Activated CD4-positive, alpha-beta T cell treated with anti-CD3 and anti-CD28 coated beads, Interleukin-2, amount 50 U/mL, for 16 hours (primary cell): ENCODE measurements at regions not wholly inside any gene's neighbourhood (a gene's known extent, or its start where the extent isn't known, plus 50 kb on each side); places are given as distances from the start of the nearest gene placed in this dataset.

Source experiments
- DNase-seq: peaks from one replicate; pipeline ENCODE4 v3.0.0-alpha.2; 2020

GRCh38 chr14:58785701-58786100, 147.9 kb downstream of the DACT1 start:
- DNase-seq = no peak

DNA sequence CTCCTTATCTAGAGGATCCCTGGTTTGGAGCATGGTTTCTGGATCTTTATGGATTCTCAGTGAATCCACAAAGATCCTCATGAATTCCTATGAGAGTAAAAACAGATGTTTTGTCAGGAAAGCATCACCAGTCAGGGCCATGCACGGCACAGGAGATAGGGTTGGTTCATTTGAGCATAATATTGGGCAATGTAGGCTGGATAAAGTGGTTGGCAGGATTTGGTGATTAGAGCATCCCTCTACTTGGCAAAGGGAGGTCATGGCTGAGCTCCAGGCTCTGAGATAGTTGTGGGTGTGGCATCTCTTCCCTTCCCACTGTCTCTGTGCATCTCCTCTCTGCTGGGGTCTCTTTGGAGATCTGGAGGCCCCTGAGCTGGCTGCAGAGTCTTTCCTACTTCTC, 149.8 kb downstream of the DACT1 start:
- no peak for DNase-seq

DNA sequence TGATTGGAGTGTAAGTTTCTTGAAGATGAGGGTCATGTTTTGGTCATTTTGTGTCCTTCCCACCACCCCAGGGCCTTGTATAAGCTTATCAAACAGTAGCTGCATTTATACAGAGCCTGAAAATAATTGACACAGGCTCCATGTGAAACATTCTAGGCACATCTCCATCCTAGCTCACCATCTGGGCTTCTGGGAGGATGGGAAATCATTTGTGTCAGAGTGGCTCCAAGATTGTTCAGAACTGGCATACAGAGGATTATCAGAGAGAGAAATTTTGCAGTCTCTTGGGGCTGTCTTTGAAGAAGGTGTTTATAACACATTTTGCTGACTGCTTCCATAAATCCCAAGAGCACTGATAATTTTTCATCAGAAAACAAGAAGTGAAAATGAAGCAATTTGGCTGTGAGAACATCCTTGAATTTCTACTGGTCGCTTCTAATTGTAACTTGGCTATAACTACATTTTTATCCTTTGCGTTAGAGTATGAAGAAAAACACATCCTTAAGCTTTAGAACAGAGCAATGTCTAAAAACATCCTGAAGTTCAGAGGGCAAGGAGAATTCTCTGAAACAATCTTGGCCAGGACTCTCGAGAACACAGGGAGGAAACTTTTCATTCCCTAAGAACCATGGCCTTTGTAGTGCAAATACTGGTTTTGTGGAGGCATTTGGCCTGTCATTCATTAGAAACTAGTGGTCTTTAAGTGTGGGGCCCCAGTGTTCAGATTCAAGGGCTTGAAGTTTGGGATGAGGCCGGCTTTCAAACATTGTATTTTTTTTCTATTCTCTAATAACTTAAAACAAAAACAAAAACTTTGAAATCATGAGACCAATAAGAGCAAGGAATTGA, 151.1 kb downstream of the DACT1 start:
- no peak for DNase-seq

DNA sequence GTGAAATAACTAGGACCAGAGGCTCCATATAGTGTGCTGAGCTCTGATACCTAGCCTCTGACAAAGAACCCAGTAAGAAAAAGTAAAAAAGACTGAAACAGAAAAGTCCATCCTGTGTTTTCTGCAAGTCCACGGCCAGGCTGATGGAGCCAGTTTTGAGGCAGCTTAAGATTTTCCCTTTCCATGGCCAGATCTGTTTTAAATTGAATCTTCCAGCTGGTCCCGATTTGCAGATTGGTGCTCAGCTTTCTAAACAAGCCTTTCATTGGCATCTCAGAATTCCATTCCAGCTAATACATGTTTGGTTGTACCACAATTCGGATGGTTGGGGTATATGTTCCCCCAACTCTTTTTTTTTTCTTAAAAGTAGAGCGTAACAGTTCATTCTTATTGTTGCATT, 152.0 kb downstream of the DACT1 start:
- DNase-seq = no peak

- DNase-seq = no peak
These were observed 154.7 kb downstream of the DACT1 start for GRCh38 chr14:58792416-58792815.

DNA sequence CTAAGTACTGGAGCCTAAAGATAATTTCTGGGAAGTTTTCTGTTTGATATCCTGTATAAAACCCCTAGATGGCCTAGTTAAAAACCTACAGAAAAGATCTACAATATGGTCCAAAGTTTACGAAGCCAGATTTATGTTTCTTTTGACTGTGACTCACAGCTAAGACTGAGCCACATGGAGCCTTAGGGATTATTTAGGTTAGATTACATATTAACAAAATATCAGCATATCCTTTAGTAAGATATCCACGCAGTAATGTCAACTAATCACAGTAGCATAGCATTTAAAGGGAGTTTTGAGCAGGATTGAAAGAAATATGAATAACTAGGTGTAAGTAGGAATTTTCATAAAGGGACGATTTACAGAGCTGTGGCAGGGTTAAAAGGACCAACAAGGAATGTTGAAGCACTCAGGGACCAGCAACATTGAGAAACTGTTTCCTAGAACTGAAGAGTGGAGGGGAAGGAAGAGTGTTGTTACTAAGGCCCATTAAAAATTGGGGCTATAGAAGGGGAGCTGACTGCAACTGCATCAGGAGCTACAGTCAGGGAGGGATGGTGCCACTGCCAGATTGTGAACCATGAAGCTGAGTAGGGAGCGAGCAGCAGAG, 155.5 kb downstream of the DACT1 start:
- no peak for DNase-seq

- DNase-seq = no peak
These were observed 157.4 kb downstream of the DACT1 start for GRCh38 chr14:58794993-58795762.

DNA sequence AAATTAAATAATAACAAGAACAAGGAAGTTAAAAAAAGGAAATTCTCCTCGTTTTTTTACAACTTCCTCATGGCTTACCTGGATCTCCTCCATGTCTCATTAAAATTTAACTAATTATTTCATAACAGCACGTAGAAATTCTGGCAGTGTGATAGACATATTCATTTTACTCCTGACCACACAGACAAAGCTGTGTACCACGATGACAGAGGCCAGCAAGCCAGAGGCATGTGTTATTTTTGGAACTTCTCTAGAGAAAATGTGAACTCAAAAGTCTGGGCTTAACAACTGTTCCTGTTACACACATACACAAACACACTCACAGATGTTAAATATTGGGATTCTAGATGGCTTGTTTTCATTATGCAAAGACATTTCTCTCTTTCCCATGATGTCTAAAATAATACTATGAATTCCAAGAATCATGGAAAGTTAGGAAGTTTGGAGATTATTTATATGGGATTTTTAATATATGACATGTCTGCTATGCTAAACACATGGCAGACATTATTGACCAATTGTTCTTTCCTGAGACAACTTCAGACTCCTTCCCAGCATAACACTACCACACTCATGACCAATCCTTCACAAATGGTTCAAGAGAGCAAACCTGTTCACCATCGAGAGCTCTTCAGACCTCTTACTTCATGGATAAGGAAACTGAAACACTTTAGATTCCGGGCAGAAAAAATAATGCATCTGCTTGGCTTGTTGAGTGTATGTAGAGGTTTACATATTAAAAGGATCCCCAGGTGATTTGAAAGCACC, 158.7 kb downstream of the DACT1 start:
- DNase-seq = no peak

GRCh38 chr14:58797010-58797429, 159.3 kb downstream of the DACT1 start:
- DNase-seq = no peak

DNA sequence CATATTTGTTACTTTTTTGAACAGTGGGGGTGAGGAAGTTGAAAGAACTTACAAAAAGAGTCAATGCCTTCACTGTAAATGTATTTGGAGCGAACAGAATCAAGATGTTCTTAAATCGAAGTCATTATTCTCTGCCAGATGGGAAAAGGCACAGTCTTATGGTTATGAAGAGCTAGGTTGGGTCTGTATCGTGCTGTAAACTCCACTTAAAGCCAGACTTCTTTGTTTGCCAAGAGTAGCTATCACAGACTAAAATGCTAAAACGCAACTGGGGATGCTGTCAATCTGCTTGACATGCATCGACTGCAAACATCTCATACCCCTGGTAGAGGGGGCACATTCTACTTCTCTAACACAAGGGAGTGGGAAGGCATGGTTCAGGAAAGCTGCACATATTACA, 160.4 kb downstream of the DACT1 start:
- no peak for DNase-seq

GRCh38 chr14:58801086-58801485, 163.3 kb downstream of the DACT1 start:
- no peak for DNase-seq

GRCh38 chr14:58805057-58805456, 167.3 kb downstream of the DACT1 start:
- no peak for DNase-seq

GRCh38 chr14:58805605-58806409, 168.0 kb downstream of the DACT1 start:
- no peak for DNase-seq

DNA sequence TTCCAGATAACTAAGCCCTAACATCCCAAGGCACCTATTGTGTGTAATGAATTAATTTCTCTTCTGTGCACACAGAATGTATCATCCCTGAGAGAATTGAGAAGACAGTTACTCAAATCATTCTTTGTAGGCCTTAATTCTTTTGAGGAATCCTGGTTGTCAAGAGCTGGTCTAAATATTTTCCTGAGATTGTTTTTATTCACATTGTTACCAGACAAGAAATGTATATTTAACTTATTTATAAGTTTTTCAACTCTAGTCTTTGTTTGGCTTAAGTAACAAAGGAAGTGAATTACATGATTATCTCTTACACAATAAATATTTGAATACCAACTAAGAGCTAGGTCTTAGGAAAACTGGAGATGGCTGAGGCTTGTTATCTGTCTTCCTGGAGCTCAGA, 169.4 kb downstream of the DACT1 start:
- DNase-seq = no peak

DNA sequence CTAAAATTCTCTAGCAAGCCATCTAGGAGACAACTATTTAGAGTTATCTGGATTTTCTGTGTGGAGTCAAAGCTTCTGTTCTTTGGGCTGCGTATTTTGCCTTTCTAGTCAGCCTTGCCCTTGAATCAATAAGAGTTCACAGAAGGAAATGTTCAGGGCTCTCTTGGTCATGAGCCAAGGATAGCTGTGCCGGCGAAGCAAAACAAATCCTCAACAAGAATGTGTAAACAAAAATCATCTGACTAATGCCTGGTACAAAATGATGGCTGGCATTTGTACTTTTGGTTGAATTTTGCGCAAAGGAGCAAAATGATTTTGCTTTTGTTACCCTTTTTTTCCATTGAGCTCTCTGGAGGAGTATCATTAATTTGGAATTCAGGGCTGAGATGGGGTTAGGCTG, 171.1 kb downstream of the DACT1 start:
- no peak for DNase-seq

DNA sequence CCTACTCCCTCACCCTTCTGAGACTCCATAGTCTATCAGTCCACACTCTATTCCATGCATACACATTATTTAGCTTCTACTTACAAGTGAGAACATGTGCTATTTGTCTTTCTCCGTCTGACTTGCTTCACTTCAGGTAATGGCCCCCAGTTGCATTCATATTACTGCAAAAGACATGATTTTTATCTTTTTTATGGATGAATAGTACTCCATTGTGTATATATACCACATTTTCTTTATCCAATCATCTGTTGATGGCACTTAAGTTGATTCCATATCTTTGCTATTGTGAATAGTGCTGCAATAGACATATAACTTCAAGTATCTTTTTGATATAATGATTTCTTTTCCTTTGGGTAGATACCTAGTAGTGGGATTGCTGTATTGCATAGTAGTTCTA, 171.8 kb downstream of the DACT1 start:
- no peak for DNase-seq

- peak; percentile 32 for DNase-seq
These were observed 174.5 kb downstream of the DACT1 start for GRCh38 chr14:58812050-58812910.

DNA sequence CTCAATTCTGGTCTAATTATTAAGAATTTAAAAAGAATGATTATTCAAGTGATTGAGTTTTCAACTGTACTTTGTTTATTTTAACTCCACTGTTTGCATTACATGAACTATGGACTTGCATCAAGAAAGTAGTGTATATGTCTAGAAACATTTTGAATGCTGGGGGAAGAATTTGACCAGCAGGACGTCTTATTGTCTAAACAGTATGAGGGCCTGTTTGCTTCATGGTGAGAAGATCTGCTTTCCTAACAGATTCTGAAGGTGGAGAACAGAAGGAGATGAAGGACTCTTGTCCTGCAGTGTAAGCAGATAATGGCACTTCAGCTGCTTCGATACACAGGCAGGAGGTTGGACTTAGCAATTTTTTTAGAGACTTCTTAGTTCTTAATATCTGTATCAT, 176.0 kb downstream of the DACT1 start:
- no peak for DNase-seq

- no peak for DNase-seq
These were observed 176.7 kb downstream of the DACT1 start for GRCh38 chr14:58814466-58814865.

GRCh38 chr14:58815161-58815701, 177.5 kb downstream of the DACT1 start:
- DNase-seq = no peak

GRCh38 chr14:58815794-58816193, 178.0 kb downstream of the DACT1 start:
- DNase-seq = no peak
